ENCODE measurements at regions not wholly inside any gene's neighbourhood (a gene's known extent, or its start where the extent isn't known, plus 50 kb on each side); places are given as distances from the start of the nearest gene placed in this dataset.

DNA sequence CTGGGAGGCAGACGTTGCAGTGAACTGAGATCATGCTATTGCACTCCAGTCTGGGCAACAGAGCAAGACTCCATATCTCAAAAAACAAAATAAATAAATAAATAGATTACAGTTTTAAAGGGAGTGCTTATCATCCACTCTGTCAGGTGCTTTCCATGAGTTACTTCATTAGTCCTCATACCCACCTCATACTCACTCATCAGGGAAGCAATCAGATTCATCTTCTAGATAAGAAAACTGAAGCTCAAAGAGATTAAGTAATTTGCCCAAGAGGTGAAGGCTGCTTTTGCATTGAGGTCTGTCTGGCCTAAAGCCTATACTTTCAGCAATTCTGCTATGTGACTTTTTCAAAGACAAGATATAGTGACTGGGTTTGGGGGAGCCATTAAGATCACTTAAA is 101.0 kb downstream of the RASSF10 start:
- Histone ChIP-seq H3K27ac (no peak overlapping the region), H3K36me3 (no peaks in the 10 kb centered on the region), H3K4me1 (replicated peaks) (no peaks in the 10 kb centered on the region), H3K27me3 (replicated peaks; ENCODE audit: insufficient read depth) (no peaks in the 10 kb centered on the region), H3K4me3 (no peak overlapping the region), H3K9me3 (no peaks in the 10 kb centered on the region)
- no peak for DNase-seq (ENCODE audit: low spot score)
- TF ChIP-seq, protein P1, sequence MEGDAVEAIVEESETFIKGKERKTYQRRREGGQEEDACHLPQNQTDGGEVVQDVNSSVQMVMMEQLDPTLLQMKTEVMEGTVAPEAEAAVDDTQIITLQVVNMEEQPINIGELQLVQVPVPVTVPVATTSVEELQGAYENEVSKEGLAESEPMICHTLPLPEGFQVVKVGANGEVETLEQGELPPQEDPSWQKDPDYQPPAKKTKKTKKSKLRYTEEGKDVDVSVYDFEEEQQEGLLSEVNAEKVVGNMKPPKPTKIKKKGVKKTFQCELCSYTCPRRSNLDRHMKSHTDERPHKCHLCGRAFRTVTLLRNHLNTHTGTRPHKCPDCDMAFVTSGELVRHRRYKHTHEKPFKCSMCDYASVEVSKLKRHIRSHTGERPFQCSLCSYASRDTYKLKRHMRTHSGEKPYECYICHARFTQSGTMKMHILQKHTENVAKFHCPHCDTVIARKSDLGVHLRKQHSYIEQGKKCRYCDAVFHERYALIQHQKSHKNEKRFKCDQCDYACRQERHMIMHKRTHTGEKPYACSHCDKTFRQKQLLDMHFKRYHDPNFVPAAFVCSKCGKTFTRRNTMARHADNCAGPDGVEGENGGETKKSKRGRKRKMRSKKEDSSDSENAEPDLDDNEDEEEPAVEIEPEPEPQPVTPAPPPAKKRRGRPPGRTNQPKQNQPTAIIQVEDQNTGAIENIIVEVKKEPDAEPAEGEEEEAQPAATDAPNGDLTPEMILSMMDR (IDR thresholded peaks at IDR 0.05) = no peak
- no peak for TF ChIP-seq POLR2AphosphoS5 (IDR thresholded peaks at IDR 0.05)
- no peak for TF ChIP-seq POLR2A (IDR thresholded peaks at IDR 0.05)
- intact Hi-C loops (cut with DNase I) = no loop called here
- WGBS = 93% methylated on average over 1 of the region's 1 CpG

DNA sequence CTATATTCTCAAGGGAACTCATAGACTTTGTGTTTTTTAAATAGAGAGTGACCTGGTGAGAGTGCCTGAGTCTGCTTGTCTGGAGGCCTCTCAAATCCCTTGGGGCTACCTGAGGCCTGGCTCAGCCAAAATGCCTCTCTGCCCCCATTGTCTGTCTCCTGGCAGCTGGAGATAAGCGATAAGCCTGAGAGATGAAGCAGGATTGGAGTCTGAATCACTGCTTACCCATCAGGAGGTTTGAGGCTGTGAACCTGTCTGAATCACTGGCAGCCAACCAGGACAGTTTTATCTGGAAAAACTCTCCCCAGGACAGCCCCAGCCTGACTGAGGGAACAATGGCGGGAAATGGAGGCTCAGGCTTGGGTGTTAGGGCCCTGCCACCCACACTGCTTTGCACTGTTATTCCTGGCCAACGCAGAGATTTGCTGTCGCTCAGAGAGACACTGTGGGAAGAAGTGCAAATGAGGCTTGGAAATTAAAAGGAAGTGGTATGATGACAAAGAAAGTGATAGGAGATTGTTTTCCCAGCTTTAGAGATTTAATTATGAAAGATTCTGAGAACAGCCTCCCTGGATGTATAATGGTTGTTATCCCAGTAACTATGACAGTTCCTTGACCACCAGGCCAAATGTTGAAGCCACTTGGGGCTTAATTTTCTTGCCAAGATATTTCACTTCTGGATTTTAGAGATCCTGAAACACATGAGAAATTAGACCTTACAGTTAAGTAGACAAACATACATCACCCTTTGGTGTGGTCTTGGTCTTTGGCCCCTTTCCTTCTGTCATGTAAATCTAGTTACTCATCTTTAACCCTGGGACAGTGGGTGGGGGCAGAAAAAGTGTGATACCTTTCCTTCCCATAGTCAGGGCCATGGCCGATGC is 102.1 kb downstream of the RASSF10 start:
- H3K36me3 ChIP-seq = no peaks in the 10 kb centered on the region
- H3K9me3 ChIP-seq = no peaks in the 10 kb centered on the region
- WGBS = 75% methylated on average over 5 of the region's 5 CpGs
- no peaks in the 10 kb centered on the region for H3K4me1 ChIP-seq (replicated peaks)
- intact Hi-C loops (cut with DNase I) = no loop called here
- no peak overlapping the region for H3K27ac ChIP-seq
- H3K4me3 ChIP-seq = no peak overlapping the region
- DNase-seq (ENCODE audit: low spot score) = no peak
- TF ChIP-seq POLR2A (IDR thresholded peaks at IDR 0.05) (no peak), POLR2AphosphoS5 (IDR thresholded peaks at IDR 0.05) (no peak)
- TF ChIP-seq, protein P1 (IDR thresholded peaks at IDR 0.05) = no peak
- H3K27me3 ChIP-seq (replicated peaks; ENCODE audit: insufficient read depth) = no peaks in the 10 kb centered on the region

DNA sequence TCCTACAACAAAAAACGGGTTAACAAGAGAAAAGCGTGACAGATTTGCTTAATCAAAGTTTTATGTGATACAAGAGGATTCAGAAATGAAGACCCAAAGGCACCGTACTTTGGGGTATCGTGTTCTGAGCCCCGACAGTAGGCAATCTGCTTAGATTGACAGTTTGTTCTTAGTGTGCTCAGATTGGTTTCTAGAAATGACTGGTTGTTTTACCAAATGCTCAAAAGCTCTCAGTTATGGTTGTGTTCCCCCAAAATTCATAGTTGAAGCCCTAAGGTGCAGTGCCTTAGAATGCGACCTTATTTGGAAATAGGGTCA is 102.7 kb downstream of the RASSF10 start:
- TF ChIP-seq, protein P1 (IDR thresholded peaks at IDR 0.05) = no peak
- TF ChIP-seq POLR2AphosphoS5 (IDR thresholded peaks at IDR 0.05) = no peak
- no peak for TF ChIP-seq POLR2A (IDR thresholded peaks at IDR 0.05)
- no peaks in the 10 kb centered on the region for H3K9me3 ChIP-seq
- intact Hi-C loops (cut with DNase I) = no loop called here
- H3K27ac ChIP-seq = no peak overlapping the region
- H3K27me3 ChIP-seq (replicated peaks; ENCODE audit: insufficient read depth) = no peaks in the 10 kb centered on the region
- no peak for DNase-seq (ENCODE audit: low spot score)
- no peaks in the 10 kb centered on the region for H3K36me3 ChIP-seq
- WGBS = 92% methylated on average over 6 of the region's 6 CpGs
- H3K4me1 ChIP-seq (replicated peaks) = no peaks in the 10 kb centered on the region
- H3K4me3 ChIP-seq = no peak overlapping the region

DNA sequence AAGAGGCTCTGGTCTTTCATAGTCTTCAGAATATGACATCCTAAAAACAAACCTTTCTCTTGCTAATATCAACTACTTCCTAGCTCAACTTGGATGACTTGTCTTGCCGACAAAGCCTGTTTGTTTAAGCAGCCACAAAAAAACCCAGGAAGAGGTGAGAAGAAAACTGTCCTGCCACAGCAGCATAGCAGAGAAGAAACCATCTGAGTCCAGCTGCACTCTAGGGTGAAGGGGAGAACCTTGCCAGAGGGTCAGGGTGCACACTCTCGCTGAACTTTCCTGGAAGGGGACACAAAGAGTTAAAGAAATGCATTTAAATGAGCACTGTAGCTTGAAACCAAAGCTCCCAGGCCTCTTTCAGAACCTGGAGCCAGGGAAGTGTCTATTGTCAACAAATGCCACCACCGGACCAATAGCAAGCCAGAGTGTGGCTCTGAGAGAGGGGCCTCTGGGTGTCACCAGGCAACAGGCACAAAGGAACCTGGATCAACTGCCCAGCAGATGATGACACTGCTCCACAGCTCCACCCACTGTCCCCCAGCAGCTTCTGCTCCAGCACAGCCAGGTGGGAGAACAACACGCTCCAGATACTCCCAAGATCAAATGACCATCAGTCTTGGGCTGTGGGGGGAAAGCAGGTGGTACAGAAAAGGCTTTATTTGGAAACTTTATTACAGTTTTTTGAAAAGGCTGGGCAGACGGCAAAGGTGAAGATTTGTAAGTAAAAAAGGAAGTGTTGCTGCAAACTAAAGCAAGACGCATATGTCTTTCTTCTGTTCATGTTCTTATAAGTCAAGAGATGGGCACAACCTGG is 105.7 kb downstream of the RASSF10 start:
- H3K9me3 ChIP-seq = no peaks in the 10 kb centered on the region
- no peaks in the 10 kb centered on the region for H3K36me3 ChIP-seq
- H3K4me1 ChIP-seq (replicated peaks) = no peaks in the 10 kb centered on the region
- H3K27ac ChIP-seq = no peak overlapping the region
- no peaks in the 10 kb centered on the region for H3K27me3 ChIP-seq (replicated peaks; ENCODE audit: insufficient read depth)
- intact Hi-C loops (cut with DNase I) = no loop called here
- peak; percentile 20 for DNase-seq (ENCODE audit: low spot score)
- 58% methylated on average over 6 of the region's 6 CpGs for WGBS
- no peak overlapping the region for H3K4me3 ChIP-seq
- TF ChIP-seq, protein P1 (IDR thresholded peaks at IDR 0.05) = peak in 2 of 4 experiments; percentile 10 to 11
- no peak for TF ChIP-seq POLR2AphosphoS5 (IDR thresholded peaks at IDR 0.05)

Measured in prostate gland (tissue), 2 donors.